Stimulated activated CD8-positive, alpha-beta memory T cell treated with anti-CD3 and anti-CD28 coated beads, Interleukin-7, amount 100 ng/mL, for 24 hours (primary cell): ENCODE measurements at regions not wholly inside any gene's neighbourhood (a gene's known extent, or its start where the extent isn't known, plus 50 kb on each side); places are given as distances from the start of the nearest gene placed in this dataset.

Experiments used
- DNase-seq: peaks from one replicate; pipeline ENCODE4 v3.0.0-alpha.2; 2020; ENCODE audit warnings: low read depth

- no peak for DNase-seq
Measured at GRCh38 chr12:41891226-41891625, 253.4 kb downstream of the GXYLT1 start.

- DNase-seq: no peak
Measured at GRCh38 chr12:41888285-41888684, 256.4 kb downstream of the GXYLT1 start.

GRCh38 chr12:41881891-41882805 lies 262.5 kb downstream of the GXYLT1 start:
- no peak for DNase-seq

- no peak for DNase-seq
Measured at GRCh38 chr12:41869432-41869831, 275.2 kb downstream of the GXYLT1 start.

- no peak for DNase-seq
Measured at GRCh38 chr12:41866878-41867430, 277.7 kb downstream of the GXYLT1 start.

- no peak for DNase-seq
Measured at GRCh38 chr12:41856228-41856627, 288.4 kb downstream of the GXYLT1 start.

- DNase-seq: no peak
Measured at GRCh38 chr12:41850046-41850445, 294.6 kb downstream of the GXYLT1 start.

GRCh38 chr12:41846718-41847117 lies 298.0 kb downstream of the GXYLT1 start:
- DNase-seq: no peak

GRCh38 chr12:41836416-41836815 lies 308.3 kb downstream of the GXYLT1 start:
- DNase-seq: no peak

DNA sequence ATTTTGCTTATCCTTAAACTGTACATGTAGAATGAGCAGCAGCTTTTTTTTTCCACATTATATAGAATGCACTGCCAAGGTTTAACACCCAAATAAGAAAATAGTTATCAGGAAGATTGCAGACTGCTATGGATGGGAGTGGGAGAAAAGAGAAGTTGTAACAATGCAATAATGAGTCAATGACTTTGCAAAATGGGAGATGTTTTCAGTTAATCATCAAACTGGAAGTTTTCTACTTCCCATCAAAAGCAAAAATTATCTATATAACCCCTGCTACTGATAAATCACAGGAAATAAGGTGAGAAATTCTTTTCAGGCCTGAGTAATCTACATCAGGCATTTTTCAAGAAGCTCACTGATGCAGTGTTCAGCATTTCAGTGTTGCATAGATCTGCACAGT lies 309.1 kb downstream of the GXYLT1 start:
- DNase-seq: no peak

DNA sequence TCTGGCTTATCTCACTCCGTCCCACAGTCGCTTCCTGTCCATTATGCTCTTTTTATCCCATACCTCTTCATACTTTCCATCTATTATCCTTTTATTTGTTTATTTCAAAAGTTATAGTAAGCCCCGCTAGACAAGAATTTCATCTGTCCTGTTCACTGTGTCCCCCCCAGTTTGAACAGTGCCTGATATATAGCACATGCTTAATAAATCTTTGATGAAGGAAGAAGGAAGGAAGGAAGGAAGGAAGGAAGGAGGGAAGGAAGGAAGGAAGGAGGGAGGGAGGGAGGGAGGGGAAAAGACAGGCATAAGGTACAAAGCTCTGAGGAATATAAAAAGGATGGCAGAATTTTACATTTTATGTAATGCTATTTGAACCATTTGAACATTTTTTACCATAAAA lies 324.7 kb downstream of the GXYLT1 start:
- no peak for DNase-seq

DNA sequence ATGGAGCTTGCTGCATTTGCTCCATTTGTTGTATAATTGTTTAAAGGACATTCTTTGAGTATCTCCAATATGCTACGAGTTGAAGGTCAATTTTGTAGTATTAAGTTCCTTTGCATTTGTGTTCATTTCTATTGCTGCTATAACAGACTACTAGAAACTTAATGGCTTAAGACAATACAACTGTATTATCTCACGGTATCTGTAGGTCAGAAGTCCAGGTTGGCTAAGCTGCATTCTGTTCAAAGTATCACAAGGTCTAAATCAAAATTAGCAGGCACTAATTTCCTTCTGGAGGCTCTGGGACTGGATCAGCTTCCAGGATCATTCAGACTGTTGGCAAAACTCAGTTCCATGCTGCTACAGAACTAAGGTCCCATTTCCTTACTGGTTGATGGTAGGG lies 340.6 kb downstream of the GXYLT1 start:
- no peak for DNase-seq

- no peak for DNase-seq
Measured at GRCh38 chr12:41802803-41803202, 341.9 kb downstream of the GXYLT1 start.

DNA sequence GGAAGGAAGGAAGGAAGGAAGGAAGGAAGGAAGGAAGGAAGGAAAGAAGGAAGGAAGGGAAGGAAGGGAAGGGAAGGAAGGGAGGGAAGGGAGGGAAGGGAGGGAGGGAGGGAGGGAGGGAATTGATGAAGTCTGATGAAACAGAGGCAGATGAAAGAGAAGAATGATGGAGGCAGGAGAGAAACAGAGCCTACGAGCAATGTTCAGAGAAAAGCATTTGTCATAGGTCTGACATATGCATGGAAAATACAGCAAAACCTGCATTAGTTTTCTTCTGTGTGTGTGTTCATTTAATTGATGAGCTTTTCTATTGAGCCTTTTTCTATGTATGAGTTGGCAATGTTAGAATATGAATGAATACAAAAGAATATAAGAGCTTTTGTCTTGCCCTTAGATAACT lies 343.4 kb downstream of the GXYLT1 start:
- no peak for DNase-seq

- no peak for DNase-seq
Measured at GRCh38 chr12:41799671-41800070, 345.0 kb downstream of the GXYLT1 start.

DNA sequence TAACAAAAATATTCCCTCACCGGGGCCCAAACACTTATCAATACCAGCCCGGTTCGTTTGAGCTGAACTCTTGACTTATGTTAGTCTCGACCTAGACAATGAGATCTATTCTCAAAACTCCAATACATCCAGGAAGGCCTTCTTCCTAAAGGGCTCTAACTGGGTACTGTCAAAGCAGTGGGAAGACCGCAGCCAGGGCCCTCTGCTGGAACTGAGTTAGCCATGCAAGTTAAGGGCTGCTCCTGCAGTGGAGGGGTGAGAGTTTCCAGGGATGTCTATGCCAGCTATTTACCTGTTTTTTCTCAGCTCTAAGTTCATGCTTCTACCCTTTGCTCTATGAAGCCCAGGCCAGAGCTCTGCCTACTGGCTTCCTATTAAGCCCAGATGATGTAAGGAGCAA lies 348.8 kb downstream of the GXYLT1 start:
- no peak for DNase-seq

DNA sequence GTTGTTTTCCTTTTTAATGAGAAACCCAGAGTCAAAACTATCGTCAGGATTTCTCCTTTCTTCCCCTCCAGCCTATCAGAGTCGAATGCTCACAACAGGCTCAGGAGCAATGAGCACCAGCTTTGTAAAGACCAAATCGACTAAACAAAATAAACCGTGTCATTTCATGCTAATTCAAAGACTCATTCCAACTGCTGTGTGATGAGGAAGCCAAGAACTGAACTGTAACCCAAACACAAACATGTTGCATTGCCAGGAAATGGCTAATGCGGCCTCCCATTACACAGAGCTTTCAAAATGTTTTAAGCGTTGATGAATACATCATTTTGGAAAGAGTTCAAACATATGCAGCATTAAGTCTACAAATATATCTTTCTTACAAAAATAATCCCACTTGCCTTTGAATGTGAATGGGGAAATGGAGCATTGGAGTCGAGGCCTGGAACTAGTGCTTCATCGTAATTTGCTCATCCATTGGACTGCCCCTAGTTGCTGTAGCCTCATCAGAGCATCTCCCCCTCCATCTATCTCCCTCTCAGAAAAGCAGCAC lies 349.5 kb downstream of the GXYLT1 start:
- DNase-seq: no peak

DNA sequence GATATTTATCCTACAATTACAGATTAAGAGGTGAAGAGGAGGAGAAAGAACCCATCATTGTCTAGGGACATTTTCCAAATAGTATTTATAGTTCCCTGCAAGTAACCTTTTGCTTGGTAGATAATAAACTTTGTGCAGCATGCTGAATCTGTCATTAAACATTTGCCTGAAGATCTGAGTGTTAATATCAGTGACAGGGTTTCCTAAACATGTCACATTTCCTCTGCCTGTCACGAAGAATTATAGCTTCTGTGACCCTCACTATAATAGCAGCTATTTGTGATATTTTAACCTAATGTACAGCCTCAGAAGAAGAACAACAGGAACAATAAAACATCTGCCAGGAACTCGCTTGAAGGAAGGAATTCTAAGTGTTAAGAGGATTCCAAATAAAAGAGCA lies 350.3 kb downstream of the GXYLT1 start:
- no peak for DNase-seq

DNA sequence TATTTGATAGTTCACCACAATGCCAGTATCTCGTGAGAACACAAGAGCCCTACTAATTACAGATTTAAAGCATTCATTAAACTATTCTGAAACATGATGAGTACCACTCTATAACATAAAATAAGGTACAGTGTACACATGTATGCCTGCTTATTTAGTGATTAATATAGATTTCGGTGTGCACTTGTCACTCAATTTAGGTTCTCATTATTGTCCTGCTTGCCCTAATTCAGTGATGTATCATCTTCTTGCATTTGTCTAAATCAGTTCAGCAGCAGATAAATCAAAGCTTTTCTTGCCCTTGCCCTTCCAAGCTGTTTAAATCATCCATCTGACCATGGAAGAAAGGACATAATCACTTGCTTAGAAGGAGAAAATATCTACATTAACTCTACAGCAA lies 359.7 kb downstream of the GXYLT1 start:
- DNase-seq: no peak

DNA sequence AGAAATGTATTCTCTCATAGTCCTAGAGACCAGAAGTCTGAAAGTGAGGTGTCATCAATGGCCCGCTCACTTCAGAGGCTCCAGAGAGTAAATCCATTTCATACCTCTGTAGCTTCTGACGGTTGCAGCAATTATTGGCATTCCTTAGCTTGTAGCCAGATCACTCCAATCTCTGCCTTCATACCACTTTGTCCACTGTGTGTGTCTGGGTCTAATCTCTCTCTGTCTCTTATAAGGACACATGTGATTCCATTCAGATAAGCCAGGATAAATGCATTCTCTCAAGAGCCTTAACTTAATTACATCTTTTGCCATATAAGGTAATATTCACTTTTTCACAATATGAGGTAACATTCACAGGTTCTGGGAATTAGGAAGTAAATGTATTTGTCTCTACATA lies 365.7 kb downstream of the GXYLT1 start:
- no peak for DNase-seq

GRCh38 chr12:41777064-41777790 lies 367.4 kb downstream of the GXYLT1 start:
- DNase-seq: no peak

GRCh38 chr12:41772478-41772877 lies 372.2 kb downstream of the GXYLT1 start:
- no peak for DNase-seq

- no peak for DNase-seq
Measured at GRCh38 chr12:41769810-41770209, 374.9 kb downstream of the GXYLT1 start.
